Mesodermal cell (in vitro differentiated cells): ENCODE measurements at regions not wholly inside any gene's neighbourhood (a gene's known extent, or its start where the extent isn't known, plus 50 kb on each side); places are given as distances from the start of the nearest gene placed in this dataset.
A peak's percentile ranks its signal among the peaks of the same experiment; 100 is the strongest.

ENCODE experiments used
- H3K27ac ChIP-seq: 2 replicates; pipeline ENCODE4 v1.7.0; 2013; ENCODE audit warnings: mild to moderate bottlenecking, low read depth, low read length, moderate library complexity; ENCODE audit not compliant: severe bottlenecking
- H3K36me3 ChIP-seq: 2 replicates; pipeline ENCODE4 v1.7.1; 2013; ENCODE audit warnings: mild to moderate bottlenecking, low read length, moderate library complexity; ENCODE audit not compliant: control insufficient read depth, insufficient read depth
- H3K4me1 ChIP-seq: one replicate; pipeline ENCODE4 v1.7.1; 2013; ENCODE audit warnings: mild to moderate bottlenecking, low read length; ENCODE audit not compliant: insufficient read depth, control insufficient read depth, poor library complexity, severe bottlenecking
- H3K4me3 ChIP-seq: 2 replicates; pipeline ENCODE4 v1.7.0; 2013; ENCODE audit warnings: low read length, control low read depth, mild to moderate bottlenecking; ENCODE audit not compliant: insufficient read depth, poor library complexity, severe bottlenecking; ENCODE audit errors: extremely low read depth
- H3K9me3 ChIP-seq: 2 replicates; pipeline ENCODE4 v1.7.1; 2013; ENCODE audit warnings: mild to moderate bottlenecking, low read length, moderate library complexity; ENCODE audit not compliant: control insufficient read depth
- WGBS, 2 experiments: methylation state at CpG; one replicate each; pipeline ENCODE4 v1.1.5; 2013; ENCODE audit warnings: missing lambda C conversion rate in 2 of 2; ENCODE audit not compliant: insufficient coverage in 2 of 2; 5-methylcytosine and 5-hydroxymethylcytosine counted together

GRCh38 chr7:87007038-87007437, 52.4 kb downstream of the ELAPOR2 start:
- Histone ChIP-seq H3K9me3 (no peaks in the 10 kb centered on the region), H3K36me3 (no peaks in the 10 kb centered on the region), H3K4me3 (no peak overlapping the region), H3K27ac (no peak overlapping the region), H3K4me1 (peaks cover 16% of the 10 kb centered on the region)

GRCh38 chr7:87004956-87005355, 54.5 kb downstream of the ELAPOR2 start:
- H3K27ac ChIP-seq, result peak overlapping the region; percentile 44
- H3K4me1 ChIP-seq, result peaks cover 26% of the 10 kb centered on the region
- H3K4me3 ChIP-seq, result no peak overlapping the region
- H3K9me3 ChIP-seq, result no peaks in the 10 kb centered on the region
- no CpG with 5 or more reads among the region's 1 CpG for WGBS, 2 experiments
- no peaks in the 10 kb centered on the region for H3K36me3 ChIP-seq

- peaks cover 26% of the 10 kb centered on the region for H3K4me1 ChIP-seq
- WGBS, 2 experiments, result 80 to 89% methylated on average over 1 to 4 of the region's 9 CpGs
- no peaks in the 10 kb centered on the region for H3K9me3 ChIP-seq
- no peak overlapping the region for H3K4me3 ChIP-seq
- no peaks in the 10 kb centered on the region for H3K36me3 ChIP-seq
- H3K27ac ChIP-seq, result peak overlapping the region; percentile 44
Observed at GRCh38 chr7:87003872-87004798, 55.3 kb downstream of the ELAPOR2 start.

- peaks cover 26% of the 10 kb centered on the region for H3K4me1 ChIP-seq
- H3K9me3 ChIP-seq, result no peaks in the 10 kb centered on the region
- H3K4me3 ChIP-seq, result no peak overlapping the region
- H3K36me3 ChIP-seq, result no peaks in the 10 kb centered on the region
- no peak overlapping the region for H3K27ac ChIP-seq
- 100% methylated on average over 1 of the region's 2 CpGs for WGBS, 2 experiments
Observed at GRCh38 chr7:87001214-87001613, 58.2 kb downstream of the ELAPOR2 start.

GRCh38 chr7:87000344-87000743, 59.1 kb downstream of the ELAPOR2 start:
- Histone ChIP-seq H3K27ac (no peak overlapping the region), H3K4me1 (peaks cover 26% of the 10 kb centered on the region)
- WGBS, 2 experiments, result 77% methylated on average over 1 of the region's 1 CpG; no CpG with 5 or more reads in 1 of the 2 experiments

GRCh38 chr7:86999750-87000149, 59.7 kb downstream of the ELAPOR2 start:
- no peaks in the 10 kb centered on the region for H3K9me3 ChIP-seq
- no peak overlapping the region for H3K27ac ChIP-seq
- no peaks in the 10 kb centered on the region for H3K36me3 ChIP-seq
- no peak overlapping the region for H3K4me3 ChIP-seq
- WGBS, 2 experiments, result 100% methylated on average over 1 of the region's 2 CpGs; no CpG with 5 or more reads in 1 of the 2 experiments
- H3K4me1 ChIP-seq, result peaks cover 21% of the 10 kb centered on the region

More at GRCh38 chr7:87000344-87000743, 59.1 kb downstream of the ELAPOR2 start:
- Histone ChIP-seq H3K9me3 (no peaks in the 10 kb centered on the region), H3K4me3 (no peak overlapping the region), H3K36me3 (no peaks in the 10 kb centered on the region)

- Histone ChIP-seq H3K9me3 (no peaks in the 10 kb centered on the region), H3K36me3 (no peaks in the 10 kb centered on the region), H3K27ac (no peak overlapping the region), H3K4me3 (no peak overlapping the region), H3K4me1 (peaks cover 5% of the 10 kb centered on the region)
- WGBS, 2 experiments, result no CpG with 5 or more reads among the region's 1 CpG
Observed at GRCh38 chr7:86995814-86996213, 63.6 kb downstream of the ELAPOR2 start.

- H3K36me3 ChIP-seq, result no peaks in the 10 kb centered on the region
- H3K4me1 ChIP-seq, result no peaks in the 10 kb centered on the region
- no peaks in the 10 kb centered on the region for H3K9me3 ChIP-seq
- no peak overlapping the region for H3K4me3 ChIP-seq
- no peak overlapping the region for H3K27ac ChIP-seq
- WGBS, 2 experiments, result 100% methylated on average over 1 of the region's 6 CpGs; no CpG with 5 or more reads in 1 of the 2 experiments
Observed at GRCh38 chr7:86995052-86995725, 64.3 kb downstream of the ELAPOR2 start.

GRCh38 chr7:86991771-86992191, 67.7 kb downstream of the ELAPOR2 start:
- H3K4me3 ChIP-seq, result no peak overlapping the region
- H3K27ac ChIP-seq, result no peak overlapping the region
- no peaks in the 10 kb centered on the region for H3K4me1 ChIP-seq
- no peaks in the 10 kb centered on the region for H3K36me3 ChIP-seq
- no peaks in the 10 kb centered on the region for H3K9me3 ChIP-seq

- Histone ChIP-seq H3K4me3 (no peak overlapping the region), H3K36me3 (no peaks in the 10 kb centered on the region), H3K27ac (no peak overlapping the region), H3K9me3 (no peaks in the 10 kb centered on the region), H3K4me1 (no peaks in the 10 kb centered on the region)
Observed at GRCh38 chr7:86991093-86991769, 68.2 kb downstream of the ELAPOR2 start.
